NB4 (cell line): ENCODE measurements at regions not wholly inside any gene's neighbourhood (a gene's known extent, or its start where the extent isn't known, plus 50 kb on each side); places are given as distances from the start of the nearest gene placed in this dataset.

ENCODE experiments used
- MYC ChIP-seq: IDR thresholded peaks from 2 replicates; pipeline ENCODE4 v1.6.1; 2011; ENCODE audit warnings: low read depth, low read length
- POLR2A ChIP-seq: IDR thresholded peaks from 2 replicates; pipeline ENCODE4 v1.6.1; 2011; ENCODE audit warnings: mild to moderate bottlenecking; ENCODE audit not compliant: insufficient read length; ENCODE audit errors: extremely low read depth
- TF ChIP-seq, protein P1 (sequence below): IDR thresholded peaks from one replicate; pipeline ENCODE4 v1.5.1; 2012; ENCODE audit warnings: low read depth, low read length
- TF ChIP-seq, protein P2 (sequence below): IDR thresholded peaks from 2 replicates; pipeline ENCODE4 v1.6.1; 2011; ENCODE audit warnings: low read depth, low read length

DNA sequence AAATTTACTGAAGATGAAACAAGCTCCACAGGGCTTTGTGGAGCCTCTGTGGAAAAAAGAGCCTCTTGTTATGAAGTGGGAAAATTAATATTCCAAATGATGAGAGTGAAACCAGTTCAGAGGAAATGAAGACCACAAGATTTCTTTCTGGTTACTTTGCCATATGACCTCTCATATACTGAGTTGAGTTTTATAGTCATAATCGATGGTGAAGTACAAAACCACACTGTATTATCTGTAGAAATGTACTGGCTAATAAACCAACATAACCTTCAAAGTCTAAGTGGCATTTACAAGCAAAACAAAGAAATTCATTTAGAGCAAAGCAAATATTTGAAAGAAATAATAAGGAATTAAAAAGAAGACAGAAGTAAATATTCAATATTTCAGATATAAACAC, 662.6 kb upstream of the ZWINT start:
- TF ChIP-seq, protein P1, sequence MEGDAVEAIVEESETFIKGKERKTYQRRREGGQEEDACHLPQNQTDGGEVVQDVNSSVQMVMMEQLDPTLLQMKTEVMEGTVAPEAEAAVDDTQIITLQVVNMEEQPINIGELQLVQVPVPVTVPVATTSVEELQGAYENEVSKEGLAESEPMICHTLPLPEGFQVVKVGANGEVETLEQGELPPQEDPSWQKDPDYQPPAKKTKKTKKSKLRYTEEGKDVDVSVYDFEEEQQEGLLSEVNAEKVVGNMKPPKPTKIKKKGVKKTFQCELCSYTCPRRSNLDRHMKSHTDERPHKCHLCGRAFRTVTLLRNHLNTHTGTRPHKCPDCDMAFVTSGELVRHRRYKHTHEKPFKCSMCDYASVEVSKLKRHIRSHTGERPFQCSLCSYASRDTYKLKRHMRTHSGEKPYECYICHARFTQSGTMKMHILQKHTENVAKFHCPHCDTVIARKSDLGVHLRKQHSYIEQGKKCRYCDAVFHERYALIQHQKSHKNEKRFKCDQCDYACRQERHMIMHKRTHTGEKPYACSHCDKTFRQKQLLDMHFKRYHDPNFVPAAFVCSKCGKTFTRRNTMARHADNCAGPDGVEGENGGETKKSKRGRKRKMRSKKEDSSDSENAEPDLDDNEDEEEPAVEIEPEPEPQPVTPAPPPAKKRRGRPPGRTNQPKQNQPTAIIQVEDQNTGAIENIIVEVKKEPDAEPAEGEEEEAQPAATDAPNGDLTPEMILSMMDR = no peak
- TF ChIP-seq, protein P2, sequence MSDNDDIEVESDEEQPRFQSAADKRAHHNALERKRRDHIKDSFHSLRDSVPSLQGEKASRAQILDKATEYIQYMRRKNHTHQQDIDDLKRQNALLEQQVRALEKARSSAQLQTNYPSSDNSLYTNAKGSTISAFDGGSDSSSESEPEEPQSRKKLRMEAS = no peak
- TF ChIP-seq POLR2A (no peak), MYC (no peak)
